NCI-H2171 treated with DMSO at 0.1 percent for 48 hours (cell line): ENCODE measurements at regions not wholly inside any gene's neighbourhood (a gene's known extent, or its start where the extent isn't known, plus 50 kb on each side); places are given as distances from the start of the nearest gene placed in this dataset.
"Not testable (repeated sequence)": the region's sequence is repeated elsewhere in the genome, so short reads cannot be mapped to it uniquely, and the experiment has no call there.

ENCODE experiments used
- DNase-seq: peaks from one replicate; lab custom pipeline; 2025; lab: John Stamatoyannopoulos, UW

GRCh38 chr14:35174342-35174741 lies 52.0 kb downstream of the PRORP start:
- no peak for DNase-seq

- no peak for DNase-seq
These were observed 57.8 kb downstream of the PRORP start for GRCh38 chr14:35180179-35180578.

GRCh38 chr14:35184891-35185290 lies 62.5 kb downstream of the PRORP start:
- DNase-seq: not testable (repeated sequence)

GRCh38 chr14:35189422-35189821 lies 67.1 kb downstream of the PRORP start:
- DNase-seq: no peak

GRCh38 chr14:35193161-35193560 lies 70.8 kb downstream of the PRORP start:
- DNase-seq: no peak

- not testable (repeated sequence) for DNase-seq
These were observed 71.8 kb downstream of the PRORP start for GRCh38 chr14:35194183-35194582.

- no peak for DNase-seq
These were observed 74.2 kb downstream of the PRORP start for GRCh38 chr14:35196571-35196970.

- no peak for DNase-seq
These were observed 74.7 kb downstream of the PRORP start for GRCh38 chr14:35197015-35197414.

GRCh38 chr14:35201066-35201465 lies 78.7 kb downstream of the PRORP start:
- DNase-seq: no peak

GRCh38 chr14:35202195-35202594 lies 79.8 kb downstream of the PRORP start:
- DNase-seq: no peak

GRCh38 chr14:35205737-35206136 lies 83.4 kb downstream of the PRORP start:
- DNase-seq: no peak

- no peak for DNase-seq
These were observed 81.1 kb upstream of the PSMA6 start for GRCh38 chr14:35211067-35211466.

GRCh38 chr14:35212471-35213142 lies 79.6 kb upstream of the PSMA6 start:
- no peak for DNase-seq

- DNase-seq: no peak
These were observed 78.9 kb upstream of the PSMA6 start for GRCh38 chr14:35213143-35213788.

GRCh38 chr14:35213869-35214387 lies 78.3 kb upstream of the PSMA6 start:
- DNase-seq: peak; percentile 59

GRCh38 chr14:35214402-35214801 lies 77.8 kb upstream of the PSMA6 start:
- not testable (repeated sequence) for DNase-seq

GRCh38 chr14:35215110-35215813 lies 76.9 kb upstream of the PSMA6 start:
- peak; percentile 56 for DNase-seq

- not testable (repeated sequence) for DNase-seq
These were observed 74.0 kb upstream of the PSMA6 start for GRCh38 chr14:35218176-35218575.

GRCh38 chr14:35218963-35219362 lies 73.2 kb upstream of the PSMA6 start:
- no peak for DNase-seq

- DNase-seq: no peak
These were observed 72.0 kb upstream of the PSMA6 start for GRCh38 chr14:35220027-35220676.

- DNase-seq: no peak
These were observed 71.3 kb upstream of the PSMA6 start for GRCh38 chr14:35220920-35221319.

GRCh38 chr14:35221462-35221861 lies 70.7 kb upstream of the PSMA6 start:
- DNase-seq: no peak
